GDM1 (cell line): ENCODE measurements at regions not wholly inside any gene's neighbourhood (a gene's known extent, or its start where the extent isn't known, plus 50 kb on each side); places are given as distances from the start of the nearest gene placed in this dataset.

Source experiments
- DNase-seq: peaks from one replicate; lab custom pipeline; 2025; lab: John Stamatoyannopoulos, UW

DNA sequence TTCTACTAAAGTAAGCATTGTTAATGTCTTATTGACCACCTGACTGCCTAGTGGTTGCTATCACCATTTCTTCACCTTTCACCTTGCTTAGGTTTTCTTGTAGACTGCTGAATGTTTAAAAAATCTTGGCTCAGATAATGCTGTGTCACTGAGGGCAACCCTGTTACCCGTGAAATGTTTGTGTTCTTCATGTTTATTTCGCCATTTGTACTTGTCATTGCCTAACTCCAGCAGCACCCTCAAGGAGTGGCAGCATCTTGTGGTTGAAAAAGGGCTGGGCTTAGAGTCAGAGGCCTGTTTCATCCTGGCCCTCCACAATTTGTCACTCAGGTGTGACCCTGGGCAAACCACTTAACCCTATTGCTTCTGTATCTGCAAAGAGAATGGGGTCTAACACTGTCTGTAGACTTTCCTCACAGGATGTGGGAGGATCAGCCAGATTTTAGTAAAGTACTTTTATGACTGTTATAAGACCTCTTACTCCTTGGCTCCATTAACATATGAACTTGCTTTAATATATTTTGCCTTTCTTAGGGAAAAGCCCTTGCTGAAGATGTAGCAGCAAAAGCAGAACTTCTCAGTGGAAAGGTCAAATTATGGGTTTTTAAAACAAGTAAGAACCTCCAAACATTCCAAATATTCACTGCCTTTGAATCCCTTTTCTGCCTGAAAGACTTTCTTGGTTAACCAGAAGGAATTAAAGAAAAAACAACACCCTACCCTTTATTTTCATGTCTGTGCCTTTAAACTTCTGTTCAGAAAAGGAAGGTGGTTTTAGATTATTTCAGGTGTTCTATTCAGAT is 154.5 kb upstream of the C11orf87 start:
- no peak for DNase-seq

DNA sequence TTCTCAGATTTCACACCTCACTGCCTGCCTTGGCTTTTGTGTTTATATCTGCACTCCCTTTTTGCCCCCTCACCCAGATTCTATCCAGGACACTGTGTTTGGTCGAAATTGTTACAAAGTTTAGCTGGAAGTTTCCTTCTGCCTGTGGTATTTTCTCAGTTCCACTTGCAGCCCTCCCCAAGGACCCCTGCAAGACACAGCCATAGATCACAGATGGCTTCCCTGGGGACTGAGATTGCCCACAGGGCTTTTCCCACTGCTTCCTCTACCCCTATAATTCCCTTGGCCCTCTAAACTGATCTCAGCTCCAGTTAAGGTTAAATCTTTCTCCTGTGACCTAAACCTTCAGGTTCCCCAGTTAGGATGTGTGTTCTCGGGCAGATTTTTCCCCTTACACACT is 146.1 kb upstream of the C11orf87 start:
- DNase-seq, result no peak

DNA sequence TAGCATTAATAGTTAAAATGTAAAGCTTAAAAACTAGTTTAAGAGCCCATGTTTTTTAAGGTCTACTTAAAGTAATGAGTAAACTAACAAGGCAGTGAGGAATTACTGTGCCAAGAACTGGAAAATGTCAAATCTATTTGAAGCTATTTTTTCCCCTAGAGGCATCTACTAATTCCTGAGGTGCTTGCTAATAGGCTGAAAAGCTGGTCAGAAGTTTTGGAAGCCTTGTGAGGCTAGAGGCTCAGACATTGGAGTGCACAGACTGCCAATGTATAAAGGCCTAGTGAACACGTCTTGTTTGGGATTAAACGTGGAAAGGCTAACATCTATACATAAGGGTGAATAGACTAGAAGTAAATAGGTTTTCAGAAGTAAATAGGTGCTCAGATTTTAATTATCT is 136.5 kb upstream of the C11orf87 start:
- DNase-seq, result no peak

DNA sequence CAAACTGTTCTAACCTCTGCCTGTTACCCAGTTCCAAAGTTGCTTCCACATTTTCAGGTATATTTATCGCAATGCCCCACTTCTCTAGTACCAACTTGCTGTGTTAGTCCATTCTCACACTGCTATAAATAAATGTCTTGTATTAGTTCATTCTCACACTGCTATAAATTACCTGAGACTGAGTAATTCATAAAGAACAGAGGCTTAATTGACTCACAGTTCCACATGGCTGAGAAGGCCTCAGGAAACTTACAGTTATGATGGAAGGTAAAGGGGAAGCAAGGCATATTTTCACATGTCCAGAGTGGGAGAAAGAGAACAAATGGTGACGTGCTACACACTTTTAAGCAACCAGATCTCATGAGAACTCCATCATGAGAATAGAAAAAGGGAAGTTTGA is 130.4 kb upstream of the C11orf87 start:
- no peak for DNase-seq

DNA sequence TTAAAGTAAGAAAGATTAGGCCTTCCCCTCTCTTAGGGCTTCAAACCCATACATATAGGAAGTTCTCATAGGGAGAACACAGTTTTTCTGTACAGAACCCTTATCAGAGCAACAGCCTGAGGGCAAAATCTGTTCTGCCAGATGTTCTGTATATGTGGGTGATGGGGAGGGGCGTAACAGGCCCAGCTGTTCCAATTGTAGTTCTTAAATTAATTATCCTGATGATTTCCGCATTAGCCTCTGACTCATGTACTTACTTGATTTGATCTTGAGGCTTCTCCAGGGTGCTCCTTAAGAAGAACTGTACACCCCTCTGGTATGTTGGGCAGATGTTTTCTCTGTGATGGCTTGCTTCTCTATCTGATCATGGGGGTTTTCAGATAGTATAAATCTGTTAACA is 123.1 kb upstream of the C11orf87 start:
- DNase-seq, result no peak

DNA sequence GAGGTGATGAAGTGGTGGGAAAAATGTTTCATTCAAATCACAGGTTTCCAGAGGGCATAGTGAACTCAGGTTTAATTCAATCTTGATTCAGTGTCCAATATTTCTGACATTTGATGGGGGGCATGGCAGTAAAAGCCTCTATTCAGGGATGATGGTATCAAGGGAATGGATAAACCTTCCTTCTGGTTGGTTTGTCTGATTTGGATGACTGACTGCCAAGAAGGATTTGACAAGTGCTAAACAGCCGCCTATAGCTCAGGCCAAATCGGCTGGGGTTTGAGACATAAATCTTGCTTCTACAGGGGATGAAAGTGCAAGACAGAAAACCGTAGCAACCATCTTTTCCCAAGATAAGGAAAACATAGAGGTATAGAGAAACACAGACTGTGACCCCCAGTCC is 121.8 kb upstream of the C11orf87 start:
- no peak for DNase-seq

DNA sequence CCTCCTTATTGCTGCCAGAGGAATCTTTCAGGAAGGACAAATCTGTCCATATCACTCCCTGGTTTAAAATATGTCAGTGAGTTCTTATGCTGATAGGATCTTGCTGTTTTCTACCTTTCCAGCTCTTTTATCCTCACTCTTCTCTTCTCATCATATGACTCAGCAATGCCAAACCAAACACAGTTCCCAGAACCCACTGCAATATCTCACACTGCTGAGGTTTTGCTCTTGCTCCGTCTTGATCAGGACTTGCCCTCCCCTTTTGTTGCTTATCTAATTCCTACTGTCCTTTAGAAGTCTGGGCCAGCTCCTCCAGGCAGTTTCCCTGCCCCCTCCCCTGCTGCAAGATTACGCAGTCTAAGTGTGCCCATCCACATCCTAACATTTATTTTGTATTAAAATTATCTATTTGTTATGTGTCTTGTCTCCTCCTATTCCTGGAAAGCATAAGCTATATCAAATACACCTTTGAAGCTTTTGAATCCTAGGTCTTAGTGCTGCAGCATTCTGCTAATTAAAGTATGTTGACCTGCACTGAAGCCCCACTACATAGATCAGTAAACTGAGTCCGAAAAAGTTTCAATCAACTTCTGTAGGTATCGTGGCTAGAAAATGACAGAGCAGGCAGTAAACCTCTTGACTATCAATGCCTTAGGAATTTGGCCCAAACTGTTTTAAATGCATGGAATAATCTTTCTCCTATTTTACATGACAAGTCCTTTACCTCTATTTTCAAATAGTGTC is 119.2 kb upstream of the C11orf87 start:
- DNase-seq, result no peak

DNA sequence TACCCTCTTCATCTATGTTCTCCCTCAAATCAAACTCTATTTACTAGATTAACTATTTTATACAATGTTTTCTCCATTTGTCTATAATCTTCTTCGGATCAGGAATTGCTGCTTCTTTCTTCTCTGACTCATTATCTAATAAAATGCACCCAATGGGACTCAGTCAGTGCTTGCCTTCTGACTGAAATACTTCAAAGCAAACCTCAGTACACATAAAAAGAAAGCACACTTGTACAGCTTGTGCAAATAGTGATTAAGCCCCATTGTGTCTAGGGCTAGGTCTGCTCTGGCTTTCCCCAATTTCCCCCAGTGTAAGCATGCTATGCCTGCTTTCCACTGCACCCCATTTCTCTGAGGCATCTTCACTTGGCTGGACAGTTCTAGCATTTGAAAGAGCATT is 118.6 kb upstream of the C11orf87 start:
- no peak for DNase-seq

DNA sequence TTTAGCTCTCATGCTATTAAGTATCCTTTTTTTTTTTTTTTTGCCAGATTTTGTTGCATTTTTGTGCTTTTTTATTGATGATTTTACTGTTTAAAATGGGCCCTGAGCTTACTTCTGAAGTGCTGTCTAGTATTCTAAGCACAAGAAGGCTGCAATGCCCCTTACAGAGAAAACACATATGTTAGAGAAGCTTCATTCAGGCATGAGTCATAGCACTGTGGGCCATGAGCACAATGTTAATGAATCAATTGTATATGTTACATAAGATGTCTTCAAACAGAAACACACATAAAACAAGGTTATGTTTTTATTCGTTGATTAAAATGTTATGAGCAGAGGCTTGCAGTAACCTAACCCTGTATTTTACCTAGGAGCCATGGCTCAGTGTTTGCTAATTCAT is 117.8 kb upstream of the C11orf87 start:
- DNase-seq, result no peak

DNA sequence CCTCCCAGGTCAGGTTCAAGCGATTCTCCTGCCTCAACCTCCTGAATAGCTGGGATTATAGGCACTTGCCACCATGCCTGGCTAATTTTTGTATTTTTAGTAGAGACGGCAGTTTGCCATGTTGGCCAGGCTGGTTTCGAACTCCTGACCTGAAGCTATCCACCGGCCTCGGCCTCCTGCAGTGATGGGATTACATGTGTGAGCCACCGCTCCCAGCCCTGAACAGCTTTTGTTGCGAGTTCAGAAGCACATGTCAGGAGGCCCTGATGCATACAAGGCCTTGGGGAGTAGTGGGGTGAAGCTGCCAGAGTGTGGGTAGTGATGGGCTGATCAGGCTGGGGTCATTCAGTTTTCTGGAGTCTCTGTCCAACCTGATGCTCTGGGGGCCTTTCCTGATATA is 117.0 kb upstream of the C11orf87 start:
- no peak for DNase-seq

DNA sequence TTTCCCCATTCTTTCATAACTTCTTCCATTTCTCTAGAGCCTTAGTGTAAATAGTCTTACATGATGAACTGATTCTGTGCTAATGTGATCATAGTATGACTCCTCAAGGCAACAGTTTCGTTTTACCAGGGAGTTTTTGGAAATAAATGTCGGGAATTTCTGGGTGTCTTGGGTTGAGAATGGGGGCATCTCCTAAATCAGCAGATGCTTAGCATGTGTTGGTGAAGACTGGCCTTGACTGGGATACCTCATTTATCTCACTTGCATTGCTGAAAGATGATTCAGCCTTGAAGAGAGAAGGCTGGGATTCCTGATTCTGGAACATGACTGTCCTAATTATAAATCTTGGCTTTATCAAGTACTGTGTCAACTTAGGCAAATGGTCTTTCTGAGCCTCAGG is 115.7 kb upstream of the C11orf87 start:
- no peak for DNase-seq

DNA sequence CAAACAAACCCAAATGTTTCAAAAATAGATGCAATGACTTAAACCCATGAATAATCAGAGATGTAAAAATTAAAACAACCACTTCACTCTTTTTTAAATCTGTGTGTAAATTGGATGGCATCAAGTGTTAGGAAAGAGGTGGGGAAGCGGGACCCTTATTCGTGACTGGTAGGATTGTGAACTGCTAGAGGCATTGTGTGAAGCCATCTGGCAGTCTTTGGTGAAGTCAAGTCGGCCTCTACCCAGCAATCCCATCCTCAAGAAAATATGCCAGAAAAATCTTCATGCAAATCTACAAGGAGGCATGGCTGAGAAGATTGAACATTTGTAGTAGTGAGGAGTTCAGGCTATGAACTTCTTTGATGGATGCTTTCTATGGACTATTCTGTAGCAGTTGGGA is 114.6 kb upstream of the C11orf87 start:
- DNase-seq, result no peak

DNA sequence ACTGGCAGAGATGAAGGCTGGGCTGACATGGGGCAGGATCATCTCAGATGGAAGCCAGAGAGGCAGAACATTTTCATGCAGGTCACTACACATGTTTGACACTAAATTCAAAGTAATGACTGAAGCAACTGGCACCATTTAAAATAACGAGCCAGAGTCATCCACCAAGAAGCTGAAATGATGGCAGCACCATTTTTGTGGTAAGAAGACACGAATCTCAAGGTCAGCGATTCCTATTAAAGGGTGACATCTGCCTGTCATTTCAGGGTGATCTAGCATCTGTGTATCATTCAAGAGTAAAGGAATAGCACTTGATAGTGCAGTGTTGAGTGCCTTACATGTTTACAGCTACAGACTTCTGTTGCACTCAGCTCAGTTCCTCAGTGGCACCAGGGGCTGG is 113.4 kb upstream of the C11orf87 start:
- DNase-seq, result no peak

DNA sequence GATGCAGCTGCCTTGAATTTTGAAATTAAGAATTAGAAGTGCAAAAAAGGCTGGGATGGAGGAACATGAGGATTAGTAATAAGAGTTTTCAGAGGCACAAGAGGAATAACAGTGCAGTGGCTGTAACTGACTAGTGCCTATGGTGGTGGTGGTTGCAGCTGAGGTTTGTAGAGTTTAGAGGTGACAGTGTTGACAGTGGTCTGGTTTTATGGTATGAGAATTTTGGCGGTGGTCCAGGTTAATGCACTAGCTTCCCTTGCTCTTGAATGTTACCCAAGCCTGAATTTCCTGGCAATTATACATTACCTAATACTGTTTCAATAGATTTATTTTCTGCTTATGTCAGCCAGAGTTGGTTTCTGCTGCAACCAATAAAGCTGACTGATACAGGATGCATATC is 112.8 kb upstream of the C11orf87 start:
- DNase-seq, result no peak

DNA sequence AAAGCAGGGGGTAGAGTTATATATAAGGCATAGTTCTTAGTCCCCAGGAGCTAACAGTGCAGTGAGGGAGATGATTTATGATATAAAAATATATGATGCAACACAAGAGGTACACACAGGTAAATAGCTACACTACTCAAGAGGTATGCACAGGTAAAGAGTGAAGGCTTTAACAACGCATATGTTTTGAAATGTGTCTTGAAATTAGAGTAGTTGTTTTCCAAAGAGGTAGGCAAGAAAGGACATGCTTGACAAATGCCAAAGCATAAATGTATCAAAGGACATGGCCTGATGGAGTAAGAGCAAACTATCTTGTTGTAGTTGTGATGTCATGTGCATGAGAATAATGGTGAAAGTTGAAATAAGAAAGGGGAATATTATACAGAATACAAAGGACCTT is 104.3 kb upstream of the C11orf87 start:
- no peak for DNase-seq

DNA sequence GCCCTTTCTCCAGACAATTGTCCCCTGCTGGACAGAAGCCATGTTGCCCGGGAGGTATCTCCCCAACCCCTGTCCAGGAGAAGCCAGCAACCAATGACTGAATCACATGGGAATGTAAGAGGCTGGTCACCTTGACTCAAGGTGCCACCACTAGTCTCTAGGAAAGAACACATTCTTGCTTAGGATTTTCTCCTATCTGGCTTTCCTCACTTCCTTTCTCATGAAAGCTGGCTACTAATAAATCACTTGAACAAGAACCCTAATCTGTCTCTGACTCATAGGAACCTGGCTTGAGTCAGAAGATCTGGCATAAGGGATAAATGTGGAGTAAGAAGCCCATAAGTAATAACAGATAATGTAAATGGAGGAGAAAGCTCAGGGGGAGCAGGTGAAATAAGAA is 101.4 kb upstream of the C11orf87 start:
- no peak for DNase-seq

DNA sequence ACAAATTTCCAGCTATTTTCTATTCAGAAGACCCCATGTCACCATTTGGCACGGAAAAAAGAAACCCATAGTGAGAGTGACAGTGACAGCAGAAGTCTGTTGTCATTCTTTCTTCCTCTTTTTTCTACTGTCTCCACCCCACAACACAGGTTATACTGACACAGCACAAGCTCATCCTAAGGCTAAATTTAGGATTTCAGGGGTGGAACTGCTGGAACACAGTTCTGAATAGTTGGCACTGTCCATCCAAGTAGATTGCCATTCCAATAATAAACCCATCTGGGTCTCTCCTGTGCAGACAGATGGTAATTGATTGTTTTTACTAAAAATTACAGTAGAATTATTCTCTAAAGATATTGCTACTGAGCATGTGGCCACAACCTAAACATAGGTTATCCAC is 95.2 kb upstream of the C11orf87 start:
- DNase-seq, result no peak

DNA sequence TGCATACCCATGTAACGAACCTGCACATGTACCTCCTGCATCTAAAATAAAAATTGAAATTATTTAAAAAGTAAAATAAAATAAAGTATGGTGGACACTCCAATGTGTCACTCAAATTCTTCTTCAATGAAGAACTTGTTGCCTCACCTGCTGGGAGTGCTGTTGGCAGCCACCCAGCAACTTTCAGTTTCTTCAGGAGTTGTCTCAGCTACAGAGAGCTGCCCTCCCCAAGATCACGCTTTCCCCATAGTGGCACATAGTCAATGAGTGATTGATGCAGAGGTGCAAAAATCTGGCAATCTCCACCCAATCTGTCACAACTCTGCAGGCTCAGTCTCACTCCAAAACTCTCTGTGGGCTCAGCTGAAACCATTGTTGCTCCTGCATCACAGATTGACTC is 92.3 kb upstream of the C11orf87 start:
- DNase-seq, result no peak

DNA sequence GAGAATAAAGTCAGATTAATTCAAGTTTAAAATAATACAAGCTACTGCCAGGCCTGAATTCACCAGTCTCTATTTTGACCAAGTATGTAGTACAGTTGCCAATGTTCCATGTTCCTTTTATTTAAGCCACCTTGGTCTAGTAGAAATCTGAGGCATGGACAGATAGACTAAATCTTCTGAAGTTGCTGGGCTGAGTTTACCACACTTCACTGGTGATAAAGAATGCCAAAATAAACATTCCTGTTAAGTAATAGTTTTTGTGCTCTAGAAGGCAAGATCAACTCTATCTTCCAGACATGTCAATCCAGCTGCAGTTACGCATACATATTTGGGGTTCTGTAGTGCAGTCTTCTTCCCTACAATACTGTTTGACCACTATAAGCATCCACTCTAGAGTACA is 83.9 kb upstream of the C11orf87 start:
- no peak for DNase-seq

DNA sequence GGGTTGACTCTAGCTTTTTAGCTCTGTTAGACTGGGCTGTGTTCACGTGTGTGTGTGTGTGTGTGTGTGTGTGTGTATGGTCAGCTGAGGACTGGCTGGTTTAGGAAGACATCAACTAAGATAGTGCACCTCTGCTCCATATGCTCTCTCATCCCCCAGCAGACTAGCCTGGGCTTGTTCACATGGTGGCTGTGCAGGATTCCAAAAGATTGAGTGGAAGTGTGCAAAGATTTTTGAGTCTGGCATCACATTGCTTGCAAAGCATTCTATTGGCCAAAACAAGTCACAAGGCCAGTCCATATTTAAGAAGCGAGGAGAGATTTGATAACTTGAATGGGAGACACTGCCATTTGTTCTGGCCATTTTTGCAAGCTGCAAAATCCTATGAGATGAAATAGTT is 79.7 kb upstream of the C11orf87 start:
- no peak for DNase-seq

DNA sequence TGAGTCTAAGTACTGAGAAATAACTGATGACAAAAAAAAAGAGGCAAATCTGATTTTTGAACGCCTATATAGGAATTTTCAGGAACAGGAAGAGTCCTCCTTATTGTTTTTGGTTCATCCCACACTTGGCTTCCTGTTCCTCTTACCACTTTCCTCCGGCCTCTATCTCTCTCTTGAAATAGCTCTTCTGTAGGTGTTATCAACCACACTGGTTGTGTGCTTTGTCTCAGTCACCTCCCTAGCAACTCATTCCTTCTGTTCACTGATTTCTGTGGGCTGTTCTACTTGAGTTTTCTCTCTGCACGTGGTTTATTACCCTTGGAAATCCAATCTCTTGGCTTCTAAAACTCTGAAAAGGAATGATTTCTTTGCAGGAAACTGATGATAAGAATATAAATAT is 78.7 kb upstream of the C11orf87 start:
- no peak for DNase-seq

DNA sequence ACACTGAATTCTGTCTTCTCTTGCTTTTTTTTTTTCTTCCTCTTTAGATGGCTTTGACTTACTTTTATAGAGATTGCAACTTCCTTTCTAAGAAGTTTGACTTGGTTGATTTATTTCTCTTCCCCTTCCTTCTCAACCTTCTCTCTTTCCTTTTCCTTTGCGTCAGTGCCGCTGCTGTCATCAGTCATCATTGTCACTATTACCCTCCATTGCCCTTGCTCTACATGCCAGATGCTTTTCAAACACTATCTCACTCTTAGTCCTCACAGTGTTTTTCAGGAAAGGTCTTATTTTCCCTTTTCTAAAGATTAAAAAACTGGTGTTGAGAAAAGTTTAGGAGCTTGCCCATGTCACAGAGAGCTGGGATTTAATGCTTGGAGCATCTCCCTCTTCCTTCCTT is 74.7 kb upstream of the C11orf87 start:
- no peak for DNase-seq

DNA sequence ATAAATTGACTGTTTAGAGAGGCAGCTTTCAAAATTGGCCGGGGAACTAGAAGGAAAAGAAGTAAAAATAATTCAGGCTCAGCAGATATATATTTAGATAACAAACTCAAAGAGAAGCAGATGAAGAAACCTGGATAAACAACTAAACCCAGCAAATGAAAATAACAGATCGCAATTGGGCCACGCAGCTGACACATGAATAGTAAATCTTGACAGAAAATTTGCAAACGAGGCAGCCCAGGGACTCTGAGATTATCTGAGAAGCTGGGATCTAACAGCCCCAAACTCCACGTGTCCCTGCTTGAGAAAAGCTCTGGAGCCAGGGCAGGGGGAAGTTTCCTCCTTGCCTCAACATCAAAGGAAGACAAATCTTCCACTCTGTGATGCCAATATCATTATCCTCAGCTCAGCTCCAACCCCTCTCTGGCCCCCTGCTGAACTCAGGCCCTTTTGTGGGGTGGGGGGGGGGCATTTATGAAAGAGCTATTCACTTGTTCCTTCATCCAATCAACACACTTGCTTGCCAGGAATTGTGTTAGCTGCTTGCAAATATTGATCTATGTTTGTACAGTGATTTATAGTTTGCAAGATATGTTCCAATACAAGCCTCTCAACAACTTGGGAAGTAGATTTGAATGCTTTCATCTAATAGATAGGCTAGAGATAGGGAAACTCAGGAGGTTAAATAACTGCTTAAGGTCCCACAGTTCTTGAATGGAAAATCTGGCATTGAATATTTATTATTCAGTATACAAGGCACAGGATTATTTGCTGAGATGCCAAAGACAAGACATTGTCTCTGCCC is 72.5 kb upstream of the C11orf87 start:
- DNase-seq, result no peak
